Stimulated activated CD4-positive, alpha-beta T cell treated with anti-CD3 and anti-CD28 coated beads, Interleukin-15, amount 100 ng/mL, for 1 hour (primary cell): ENCODE measurements at regions not wholly inside any gene's neighbourhood (a gene's known extent, or its start where the extent isn't known, plus 50 kb on each side); places are given as distances from the start of the nearest gene placed in this dataset.

Experiments used
- DNase-seq, 2 donors: peaks; one replicate each; pipeline ENCODE4 v3.0.0-alpha.2; 2020; ENCODE audit warnings: low read depth in 1 of 2, low spot score in 1 of 2

DNA sequence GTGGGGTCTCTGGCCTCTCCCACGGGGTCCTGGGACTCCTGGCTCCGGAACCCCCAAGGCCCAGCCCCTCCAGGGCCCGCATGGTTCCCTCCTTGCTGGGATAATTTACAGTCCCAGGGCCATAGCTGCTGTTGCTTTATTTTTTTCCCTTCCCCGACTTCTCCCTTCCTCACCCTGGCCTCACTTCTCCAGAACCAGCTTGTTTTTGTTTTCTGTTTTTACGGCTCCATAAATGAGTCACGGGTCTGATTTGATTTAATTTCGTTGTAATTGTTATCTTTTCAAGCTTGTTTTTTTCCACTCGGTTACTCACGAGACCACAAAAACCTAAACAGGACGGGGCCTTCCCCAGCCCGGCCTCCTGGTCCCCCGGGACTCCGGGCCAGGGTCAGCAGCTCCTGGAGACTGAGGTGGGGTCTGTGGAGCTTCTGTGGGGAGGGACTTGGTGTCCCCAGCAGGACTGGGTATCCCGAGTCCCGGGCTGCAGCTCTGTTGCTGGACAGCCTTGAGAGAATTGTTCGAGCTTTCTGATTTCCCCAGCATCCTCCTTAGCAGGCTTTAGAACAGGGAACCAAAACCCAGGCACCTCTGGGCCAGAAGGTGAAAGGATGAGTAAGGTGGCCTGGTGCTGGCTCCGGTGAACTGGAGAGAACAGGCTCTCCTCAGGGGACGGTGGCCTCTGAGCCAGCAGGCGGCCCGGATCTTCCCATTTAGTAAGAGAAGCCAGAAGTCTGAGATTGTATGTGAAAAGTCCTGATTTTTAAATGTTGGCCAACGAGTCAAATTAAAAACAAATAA lies 94.9 kb downstream of the CEBPB start:
- DNase-seq, result no peak

DNA sequence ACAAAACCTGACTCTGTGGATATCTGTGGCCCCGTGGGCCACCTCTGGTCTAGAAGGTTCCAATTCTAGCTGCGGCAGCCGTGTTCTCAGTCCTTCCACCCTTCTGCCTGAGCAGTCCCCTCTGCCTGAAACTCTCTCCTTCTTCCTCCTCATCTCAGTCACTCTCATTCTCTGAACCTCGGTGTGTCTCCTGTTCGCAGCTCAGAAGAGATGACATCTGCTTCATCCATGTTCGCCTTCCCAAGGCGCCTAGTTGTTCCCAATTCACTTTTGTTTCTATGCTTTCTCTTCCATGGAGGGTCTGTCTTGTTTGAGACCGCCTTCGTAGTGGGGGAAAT lies 95.5 kb downstream of the CEBPB start:
- no peak for DNase-seq

- DNase-seq, result no peak
Observed at GRCh38 chr20:50286609-50287008, 96.0 kb downstream of the CEBPB start.

- DNase-seq, result no peak
Observed at GRCh38 chr20:50287512-50287911, 96.9 kb downstream of the CEBPB start.

DNA sequence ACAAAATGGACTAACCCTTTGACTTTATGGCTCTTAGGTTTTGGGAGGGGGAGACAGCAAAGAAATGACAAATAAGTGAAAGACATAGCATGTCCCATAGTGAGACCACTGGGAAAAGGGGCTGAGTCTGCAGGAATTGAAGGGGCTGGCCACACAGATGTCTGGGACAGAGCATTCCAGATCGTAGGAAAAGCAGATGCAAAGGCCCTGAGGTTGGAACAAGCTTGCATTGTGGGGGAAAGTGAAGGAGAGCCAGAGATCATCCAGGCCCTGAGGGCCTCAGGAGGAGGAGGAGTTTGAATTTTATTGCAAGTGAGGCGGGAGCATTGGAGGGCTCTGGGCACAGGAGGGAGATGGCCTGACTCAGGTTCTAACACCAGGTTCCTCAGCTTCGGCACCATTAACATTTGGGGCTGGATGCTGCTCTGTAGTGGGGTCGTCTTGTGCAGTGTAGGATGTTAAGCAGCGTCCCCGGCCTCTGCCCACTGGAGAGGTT lies 97.5 kb downstream of the CEBPB start:
- DNase-seq, result no peak

GRCh38 chr20:50289581-50289980 lies 99.0 kb downstream of the CEBPB start:
- no peak for DNase-seq

DNA sequence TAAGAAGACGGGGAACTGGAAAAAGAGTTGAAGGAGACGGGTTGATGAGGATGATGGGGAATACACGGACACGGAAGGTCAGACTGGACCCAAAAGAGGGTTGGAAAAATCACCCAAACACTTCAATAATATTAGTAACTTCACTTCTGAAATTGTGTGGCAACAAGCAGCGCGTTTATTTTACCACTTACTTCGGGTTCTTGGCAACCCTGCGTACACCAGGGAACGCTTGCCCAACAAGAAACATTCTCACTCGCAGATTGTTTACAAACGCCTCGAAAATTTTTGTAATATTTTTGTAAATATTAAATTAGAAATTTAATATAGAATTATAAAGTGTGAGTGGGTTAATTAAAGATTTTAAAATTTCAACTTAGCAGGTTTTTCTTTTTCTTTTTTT lies 99.5 kb downstream of the CEBPB start:
- no peak for DNase-seq

GRCh38 chr20:50290808-50291207 lies 100.2 kb downstream of the CEBPB start:
- DNase-seq, result no peak

DNA sequence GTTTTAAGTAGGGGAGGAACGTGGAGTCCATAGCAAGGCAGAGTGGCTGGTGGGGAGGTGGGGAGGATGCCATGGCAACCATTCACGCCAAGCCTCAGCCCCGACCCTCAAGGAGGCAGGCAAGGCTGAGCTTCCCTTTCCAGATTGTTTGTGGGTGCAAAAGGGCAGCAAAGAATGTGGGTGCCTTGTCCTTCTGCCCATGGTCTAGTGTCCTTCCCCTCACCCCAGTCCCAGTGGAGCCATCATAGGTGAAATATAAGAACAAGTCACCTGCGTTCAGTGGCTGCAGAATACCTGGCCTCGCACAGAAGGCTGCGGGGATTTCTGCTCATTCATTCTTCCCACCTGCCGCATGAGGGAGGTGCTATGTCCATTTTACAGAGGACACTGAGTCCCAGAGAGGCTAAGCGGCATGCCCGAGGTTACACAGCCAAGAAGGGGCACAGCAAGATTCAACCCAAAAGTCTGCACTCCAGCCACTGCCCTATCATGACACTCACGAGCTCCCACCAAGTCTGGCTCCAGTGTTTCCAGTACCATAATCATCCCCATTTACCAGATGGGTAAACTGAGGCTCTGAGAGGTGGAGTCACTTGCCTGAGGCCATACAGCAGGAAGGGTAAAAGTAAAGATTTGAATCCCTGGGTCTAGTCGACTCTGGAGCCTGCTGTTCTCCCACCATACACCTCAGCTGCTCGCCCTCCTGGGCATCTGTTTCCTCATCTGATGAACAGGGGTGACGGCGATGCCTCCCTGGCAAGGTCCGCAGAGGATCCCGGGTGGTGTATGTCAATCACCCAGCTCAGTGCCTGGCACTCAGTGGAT lies 100.8 kb downstream of the CEBPB start:
- DNase-seq, result no peak

DNA sequence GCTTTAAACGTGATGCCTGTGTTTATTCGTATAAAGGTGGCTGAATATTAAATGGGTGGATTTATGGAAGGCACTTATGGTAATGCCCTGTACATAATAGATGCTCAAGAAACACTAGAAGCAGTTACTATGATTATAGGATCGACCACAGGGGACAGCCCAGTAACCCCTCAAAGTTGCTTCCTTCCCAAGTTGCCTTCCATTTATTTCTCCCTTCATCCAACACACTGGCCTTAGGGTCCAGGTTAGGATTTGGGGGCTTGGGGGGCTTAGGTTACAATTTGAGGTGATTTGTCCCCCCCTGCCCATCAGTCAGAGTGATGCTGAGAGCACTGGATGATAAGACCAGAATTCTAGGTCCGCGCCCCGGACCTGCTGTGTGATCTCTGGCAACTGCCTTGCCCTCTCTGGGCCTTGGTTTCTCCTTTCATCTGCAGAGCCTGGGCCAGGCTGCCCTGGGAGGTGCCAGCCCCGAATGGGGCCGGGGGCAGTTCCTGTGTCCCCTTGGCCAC lies 101.5 kb downstream of the CEBPB start:
- no peak for DNase-seq

DNA sequence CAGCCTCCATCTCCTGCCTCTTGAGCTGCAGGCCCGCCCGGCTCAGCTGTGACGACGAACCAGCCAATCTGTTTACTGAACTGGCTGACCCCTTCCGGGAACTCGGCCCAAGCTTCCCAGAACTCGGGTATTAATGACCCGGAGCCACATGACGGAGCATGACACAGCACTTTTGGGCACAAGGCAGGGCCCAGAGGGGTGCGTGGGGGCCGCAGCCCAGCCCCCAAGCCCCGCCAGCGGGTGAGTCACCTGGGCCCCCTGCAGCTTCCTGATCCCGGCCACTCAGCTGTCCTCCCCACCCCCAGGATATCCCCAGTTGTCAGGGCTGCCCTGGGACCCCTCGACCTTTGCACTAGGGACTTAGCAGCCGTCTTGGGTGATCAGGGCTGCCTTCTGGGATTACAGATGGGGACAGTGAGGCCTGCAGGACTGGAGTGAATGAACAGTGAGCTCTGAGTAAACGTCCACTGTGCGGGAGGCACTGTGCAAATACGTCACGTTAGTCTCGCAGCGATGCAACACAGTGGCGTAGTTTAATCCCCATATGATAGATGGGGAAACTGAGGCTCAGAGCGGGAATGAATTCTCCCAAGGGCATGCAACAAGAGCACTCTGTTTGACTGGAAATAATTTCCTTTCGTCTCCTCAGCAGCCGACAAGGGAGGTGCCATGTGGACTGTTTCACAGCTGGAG lies 102.1 kb downstream of the CEBPB start:
- no peak for DNase-seq

DNA sequence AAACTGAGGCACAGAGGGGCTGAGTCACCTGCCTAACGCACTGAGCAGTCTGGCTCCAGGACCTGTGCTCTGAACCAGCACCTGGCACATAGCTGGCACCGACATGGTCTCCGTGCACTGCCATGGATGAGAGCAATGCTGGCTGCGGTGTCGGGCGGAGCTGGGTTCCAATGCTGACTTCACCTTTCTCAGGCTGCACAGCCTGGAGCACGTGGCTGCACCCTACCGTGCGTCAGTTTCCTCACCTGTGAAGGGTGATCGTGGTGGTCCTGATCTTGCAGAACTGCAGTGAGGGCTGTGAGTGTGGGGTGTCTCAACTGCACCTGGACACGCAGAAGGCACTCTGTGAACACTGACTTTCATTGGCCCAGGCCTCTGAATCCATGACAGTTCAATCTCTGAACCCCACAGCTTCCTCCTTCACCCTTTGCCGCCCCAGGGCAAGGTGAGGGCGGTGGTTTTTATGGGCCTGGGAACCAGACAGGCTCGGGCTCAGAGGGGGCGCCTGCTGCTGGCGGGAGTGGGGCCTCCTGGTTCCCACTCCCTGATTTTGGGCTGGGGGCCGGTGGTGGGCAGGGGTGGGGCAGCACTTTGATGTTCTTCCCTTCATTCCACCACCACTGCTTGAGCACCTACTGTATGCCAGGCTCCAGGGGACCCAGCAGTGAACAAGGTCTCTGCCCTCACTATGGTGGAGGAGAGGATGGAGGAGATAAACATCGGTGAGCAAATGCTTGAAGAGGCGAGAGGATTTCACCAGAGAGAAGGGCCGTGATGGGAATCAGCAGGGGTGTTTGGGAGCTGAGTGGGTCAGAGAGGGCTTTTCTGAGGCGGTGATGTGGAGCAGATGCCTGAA lies 102.9 kb downstream of the CEBPB start:
- DNase-seq, result no peak

DNA sequence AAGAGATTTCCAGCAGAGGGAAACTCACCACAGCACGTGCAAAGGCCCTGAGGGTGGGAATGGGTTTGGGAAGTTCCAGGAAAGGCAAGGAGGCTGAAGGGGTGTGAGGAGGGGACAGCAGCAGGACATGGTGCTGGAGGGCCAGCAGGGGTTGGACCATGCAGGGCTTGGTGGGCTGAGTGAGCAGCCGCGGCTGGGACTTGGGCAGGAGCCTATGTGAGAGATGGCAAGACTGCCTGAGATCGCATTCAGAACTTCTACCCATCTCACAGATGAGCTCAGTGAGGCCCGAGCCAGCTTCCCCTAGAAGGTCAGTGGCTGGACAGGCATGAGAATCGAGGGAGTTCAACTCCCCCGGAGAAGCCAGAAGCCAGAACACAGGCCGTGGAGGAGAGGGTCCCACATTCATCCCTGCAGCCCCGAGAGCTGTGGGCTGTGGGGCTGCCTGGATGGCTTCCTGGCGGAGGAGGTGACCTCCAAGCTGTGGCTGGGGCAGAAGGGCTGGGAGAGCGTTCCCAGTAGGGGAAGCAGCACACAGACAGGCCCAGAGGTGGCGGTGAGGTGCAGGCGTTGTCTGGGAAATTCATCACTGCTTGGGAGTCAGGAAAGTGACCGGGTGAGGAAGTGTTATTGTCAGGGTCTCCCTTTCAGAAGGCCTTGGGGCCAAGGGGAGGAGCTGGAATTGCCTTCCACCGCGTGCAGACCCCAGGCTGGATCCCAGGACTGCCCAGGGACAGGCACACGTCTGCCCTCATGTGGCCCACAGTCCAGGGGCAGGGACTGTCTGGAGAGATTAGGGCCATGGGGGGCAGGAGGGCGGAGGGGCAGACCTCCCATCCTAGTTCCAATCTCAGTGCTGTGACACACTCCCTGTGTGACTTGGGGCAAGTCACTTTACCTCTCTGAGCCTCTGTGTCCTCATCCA lies 103.8 kb downstream of the CEBPB start:
- DNase-seq, result no peak

- DNase-seq, result no peak
Observed at GRCh38 chr20:50295345-50295744, 104.7 kb downstream of the CEBPB start.

- no peak for DNase-seq
Observed at GRCh38 chr20:50295762-50296449, 105.3 kb downstream of the CEBPB start.

DNA sequence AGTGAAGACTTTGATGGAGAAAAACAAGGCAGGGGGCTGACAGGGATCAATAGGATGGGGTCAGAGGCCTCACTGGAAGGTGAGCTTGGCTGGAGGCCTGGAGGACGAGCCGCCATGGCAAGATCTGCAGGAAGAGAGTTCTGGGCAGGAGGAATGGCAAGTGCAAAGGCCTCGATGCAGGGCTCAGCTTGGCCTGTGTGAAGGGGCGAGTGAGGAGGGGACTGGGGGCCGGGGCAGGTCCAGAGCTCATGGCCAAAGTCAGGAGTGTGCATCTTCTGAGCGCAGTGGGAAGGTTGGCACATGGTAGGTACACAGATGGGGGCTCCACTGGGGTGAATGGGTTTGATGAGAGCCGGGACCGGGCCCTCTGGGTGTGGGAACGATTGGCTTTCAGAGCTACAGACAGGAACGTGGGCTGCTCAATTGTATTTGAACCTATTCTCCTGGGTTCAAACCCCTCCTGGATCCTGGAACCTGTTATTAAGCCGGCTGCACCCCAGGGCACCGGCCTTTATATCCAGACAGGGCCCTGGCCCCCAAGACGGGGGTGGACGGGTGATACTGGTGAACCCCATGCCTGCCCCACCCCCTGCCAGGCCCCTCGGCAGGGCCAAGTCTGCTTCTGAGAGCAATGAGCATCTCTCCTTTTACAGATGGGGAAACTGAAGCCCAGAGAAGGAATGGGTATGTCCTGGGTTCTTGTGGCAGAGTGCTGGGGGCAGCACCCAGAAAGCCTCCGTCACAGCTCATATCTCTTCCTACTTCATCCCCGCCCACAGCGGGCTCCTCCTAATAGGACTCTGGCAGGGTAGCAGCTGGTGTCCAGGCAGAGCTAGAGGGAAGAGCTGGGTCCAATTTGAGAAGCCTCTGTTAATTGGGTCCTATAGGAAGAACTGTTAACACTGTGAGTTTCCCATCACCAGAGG lies 106.1 kb downstream of the CEBPB start:
- DNase-seq, result no peak

GRCh38 chr20:50297498-50298376 lies 107.1 kb downstream of the CEBPB start:
- DNase-seq, result no peak
